B cell (primary cell): ENCODE measurements at regions not wholly inside any gene's neighbourhood (a gene's known extent, or its start where the extent isn't known, plus 50 kb on each side); places are given as distances from the start of the nearest gene placed in this dataset.

Source experiments
- ATAC-seq: fragments of 200-7000 bp; cut with Tn5 transposase; one replicate; pipeline ENCODE4 v1.10.0; 2021; ENCODE audit warnings: low read depth, mild to moderate bottlenecking, moderate number of reproducible peaks, moderate library complexity
- CTCF ChIA-PET: fragments of 350-600 bp; sonication (Branson Sonifier 250); formaldehyde crosslinking; loops from one replicate; lab custom pipeline; 2021; ENCODE audit warnings: antibody characterized with exemption, inconsistent platforms; lab: Charles Lee
- POLR2A ChIA-PET: fragments of 350-600 bp; sonication (Branson Sonifier 250); formaldehyde crosslinking; loops from one replicate; lab custom pipeline; 2021; ENCODE audit warnings: antibody characterized with exemption; lab: Charles Lee
- DNase-seq: peaks from one replicate; pipeline ENCODE4 v3.0.0; 2013
- H2AFZ ChIP-seq: 2 replicates; pipeline ENCODE4 v1.6.1; 2012; ENCODE audit warnings: mild to moderate bottlenecking, low read depth, low read length; ENCODE audit not compliant: insufficient read depth, poor library complexity, severe bottlenecking
- H3K27ac ChIP-seq, 2 donors: 1 replicate in 1 of 2; 2 replicates in 1 of 2; pipeline ENCODE4 v1.5.1; 2012 to 2013; ENCODE audit warnings: low read length in 2 of 2, mild to moderate bottlenecking in 2 of 2, moderate library complexity in 1 of 2
- H3K27me3 ChIP-seq, 4 experiments: fragments of 200-600 bp in 1 of 4; sonication (generic) in 1 of 4; replicated peaks in 1 of 4; 1 replicate in 2 of 4; 2 replicates in 2 of 4; pipeline versions ENCODE4 v1.6.1 to v1.7.0; 2013 to 2016; ENCODE audit warnings: low read length in 3 of 4, mild to moderate bottlenecking in 2 of 4, mixed read lengths in 1 of 4, moderate library complexity in 1 of 4; ENCODE audit not compliant: insufficient read depth in 4 of 4, control insufficient read depth in 3 of 4; ENCODE audit errors: control extremely low read depth in 1 of 4
- H3K36me3 ChIP-seq, 2 experiments: replicated peaks in 1 of 2; 1 replicate in 1 of 2; 2 replicates in 1 of 2; pipeline versions ENCODE4 v1.6.1 to v1.7.1; 2013; ENCODE audit warnings: low read length in 1 of 2; ENCODE audit not compliant: insufficient read depth in 2 of 2, control insufficient read depth in 1 of 2; ENCODE audit errors: control extremely low read depth in 1 of 2, extremely low read depth in 1 of 2
- H3K4me1 ChIP-seq, 2 donors: fragments of 200-600 bp in 1 of 2; sonication (generic) in 1 of 2; 1 replicate in 1 of 2; 2 replicates in 1 of 2; pipeline versions ENCODE4 v1.5.1 to v1.6.1; 2013 to 2017; ENCODE audit warnings: low read length in 2 of 2; ENCODE audit not compliant: control insufficient read depth in 2 of 2, insufficient read depth in 2 of 2
- H3K4me2 ChIP-seq: replicated peaks from 2 replicates; pipeline ENCODE3; 2012; ENCODE audit warnings: mild to moderate bottlenecking, low read depth, low read length; ENCODE audit not compliant: poor library complexity, severe bottlenecking
- H3K4me3 ChIP-seq, 5 experiments: fragments of 200-600 bp in 1 of 5; sonication (generic) in 1 of 5; 1 replicate in 3 of 5; 2 replicates in 2 of 5; pipeline versions ENCODE4 v1.5.1 to v1.7.0; 2011 to 2016; ENCODE audit warnings: low read length in 4 of 5, mild to moderate bottlenecking in 4 of 5, low read depth in 2 of 5, control low read depth in 1 of 5, moderate library complexity in 1 of 5; ENCODE audit not compliant: insufficient read depth in 1 of 5; ENCODE audit errors: control extremely low read depth in 1 of 5, extremely low read depth in 1 of 5
- H3K79me2 ChIP-seq: fragments of 200-600 bp; sonication (generic); one replicate; pipeline ENCODE4 v1.6.0; 2016; ENCODE audit warnings: low read length; ENCODE audit not compliant: control insufficient read depth, insufficient read depth
- H3K9ac ChIP-seq: fragments of 200-600 bp; sonication (generic); 2 replicates; pipeline ENCODE4 v1.6.1; 2017; ENCODE audit warnings: mild to moderate bottlenecking, low read length, moderate library complexity
- H3K9me3 ChIP-seq, 3 donors: one replicate each; pipeline versions ENCODE4 v1.6.1 to v1.7.1; 2013; ENCODE audit warnings: low read length in 2 of 3; ENCODE audit not compliant: control insufficient read depth in 2 of 3, insufficient read depth in 1 of 3; ENCODE audit errors: control extremely low read depth in 1 of 3
- H4K20me1 ChIP-seq: 2 replicates; pipeline ENCODE4 v1.6.0; 2012; ENCODE audit warnings: mild to moderate bottlenecking, low read length; ENCODE audit not compliant: insufficient read depth, control insufficient read depth, poor library complexity, severe bottlenecking
- H3K27ac Mint-ChIP-seq: one replicate; pipeline ENCODE4 v1.8.0; 2021; ENCODE audit warnings: mixed read lengths
- H3K27me3 Mint-ChIP-seq: one replicate; pipeline ENCODE4 v1.8.0; 2021; ENCODE audit warnings: mixed read lengths
- H3K4me1 Mint-ChIP-seq: one replicate; pipeline ENCODE4 v1.8.0; 2021; ENCODE audit warnings: mixed read lengths
- H3K4me3 Mint-ChIP-seq: one replicate; pipeline ENCODE4 v1.8.0; 2021; ENCODE audit warnings: mixed read lengths
- H3K9me3 Mint-ChIP-seq: one replicate; pipeline ENCODE4 v1.8.0; 2022; ENCODE audit warnings: mixed read lengths; ENCODE audit not compliant: insufficient read depth
- EZH2 ChIP-seq: IDR thresholded peaks from 2 replicates; pipeline ENCODE4 v1.6.1; 2012; ENCODE audit warnings: borderline replicate concordance, low read depth, mild to moderate bottlenecking, moderate library complexity, low read length; ENCODE audit not compliant: insufficient read depth, poor library complexity, severe bottlenecking
- WGBS: methylation state at CpG from one replicate; pipeline ENCODE4 v1.1.5; 2013; ENCODE audit warnings: missing lambda C conversion rate; ENCODE audit not compliant: insufficient coverage; 5-methylcytosine and 5-hydroxymethylcytosine counted together
- intact Hi-C: fragments of 100-400 bp; cut with micrococcal nuclease; formaldehyde crosslinking; loops from one replicate; pipeline ENCODE4 v1.10.0; 2022
- TF ChIP-seq, protein P1 (sequence below): fragments of 200-600 bp; IDR thresholded peaks from one replicate; pipeline ENCODE4 v1.8.0; 2022; ENCODE audit warnings: antibody characterized with exemption, mild to moderate bottlenecking

DNA sequence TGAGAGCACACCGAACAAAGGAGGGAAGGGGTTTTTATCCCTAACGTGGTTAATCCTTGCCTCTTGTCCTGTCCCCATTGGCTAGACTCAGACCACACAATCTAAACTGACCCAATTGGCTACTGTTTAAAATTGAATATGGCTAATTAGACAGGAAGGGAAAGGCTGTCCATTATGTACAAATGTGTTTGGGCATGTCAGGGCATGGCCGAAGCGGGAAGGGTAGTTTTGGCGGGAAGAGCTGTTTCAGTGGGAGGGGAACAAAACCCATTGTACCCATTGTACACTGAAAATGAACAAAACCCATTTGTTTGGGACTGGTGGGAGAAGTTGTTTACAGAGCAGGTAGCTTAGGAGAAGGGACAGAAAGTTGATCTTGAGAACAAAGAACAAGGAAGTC lies 330.9 kb upstream of the POU1F1 start:
- TF ChIP-seq, protein P1, sequence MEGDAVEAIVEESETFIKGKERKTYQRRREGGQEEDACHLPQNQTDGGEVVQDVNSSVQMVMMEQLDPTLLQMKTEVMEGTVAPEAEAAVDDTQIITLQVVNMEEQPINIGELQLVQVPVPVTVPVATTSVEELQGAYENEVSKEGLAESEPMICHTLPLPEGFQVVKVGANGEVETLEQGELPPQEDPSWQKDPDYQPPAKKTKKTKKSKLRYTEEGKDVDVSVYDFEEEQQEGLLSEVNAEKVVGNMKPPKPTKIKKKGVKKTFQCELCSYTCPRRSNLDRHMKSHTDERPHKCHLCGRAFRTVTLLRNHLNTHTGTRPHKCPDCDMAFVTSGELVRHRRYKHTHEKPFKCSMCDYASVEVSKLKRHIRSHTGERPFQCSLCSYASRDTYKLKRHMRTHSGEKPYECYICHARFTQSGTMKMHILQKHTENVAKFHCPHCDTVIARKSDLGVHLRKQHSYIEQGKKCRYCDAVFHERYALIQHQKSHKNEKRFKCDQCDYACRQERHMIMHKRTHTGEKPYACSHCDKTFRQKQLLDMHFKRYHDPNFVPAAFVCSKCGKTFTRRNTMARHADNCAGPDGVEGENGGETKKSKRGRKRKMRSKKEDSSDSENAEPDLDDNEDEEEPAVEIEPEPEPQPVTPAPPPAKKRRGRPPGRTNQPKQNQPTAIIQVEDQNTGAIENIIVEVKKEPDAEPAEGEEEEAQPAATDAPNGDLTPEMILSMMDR = no peak
- TF ChIP-seq EZH2 = no peak
- no peak overlapping the region for H3K27ac ChIP-seq
- DNase-seq = no peak
- H3K9ac ChIP-seq = no peak overlapping the region
- H3K79me2 ChIP-seq = no peaks in the 10 kb centered on the region
- no peaks in the 10 kb centered on the region for H3K27me3 ChIP-seq
- peaks cover 9% of the 10 kb centered on the region for H3K9me3 Mint-ChIP-seq
- no peak overlapping the region for H3K4me3 ChIP-seq
- H3K27me3 Mint-ChIP-seq = no peaks in the 10 kb centered on the region
- no peak overlapping the region for H3K27ac Mint-ChIP-seq
- ChIA-PET CTCF (no interaction called here), POLR2A (no interaction called here)
- H3K4me1 Mint-ChIP-seq = no peaks in the 10 kb centered on the region
- no peak overlapping the region for H3K4me2 ChIP-seq
- ATAC-seq = no peak
- no peaks in the 10 kb centered on the region for H4K20me1 ChIP-seq
- intact Hi-C loops = no loop called here
- H2AFZ ChIP-seq = no peak overlapping the region
- no peak overlapping the region for H3K4me3 Mint-ChIP-seq
- H3K9me3 ChIP-seq = peaks cover 0 to 10% (median 2%) of the 10 kb centered on the region in 3 donors
- no peaks in the 10 kb centered on the region for H3K36me3 ChIP-seq
- WGBS = 100% methylated on average over 2 of the region's 5 CpGs
- no peaks in the 10 kb centered on the region for H3K4me1 ChIP-seq

DNA sequence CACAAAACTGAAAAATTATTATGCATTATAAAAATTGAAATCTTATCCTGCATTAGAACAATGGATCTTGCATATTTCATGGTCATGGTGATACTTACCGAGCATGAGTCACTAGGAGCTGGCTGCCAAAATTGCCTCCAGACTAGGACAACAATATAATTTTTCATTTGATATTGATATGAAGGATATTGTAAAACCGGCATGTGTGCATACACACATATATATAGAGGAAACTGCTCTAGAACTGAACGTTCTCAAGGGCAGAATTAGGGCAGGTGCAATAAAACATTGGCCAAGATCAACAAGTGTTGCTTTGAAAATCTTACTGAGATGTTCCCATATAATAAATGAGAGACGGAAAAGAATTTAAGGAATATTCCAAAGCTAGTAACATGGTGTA lies 319.4 kb upstream of the POU1F1 start:
- no peak overlapping the region for H3K27ac Mint-ChIP-seq
- DNase-seq (no peak), ATAC-seq (no peak)
- no peaks in the 10 kb centered on the region for H3K27me3 Mint-ChIP-seq
- CTCF ChIA-PET = no interaction called here
- no peak overlapping the region for H3K9ac ChIP-seq
- no peaks in the 10 kb centered on the region for H3K4me1 Mint-ChIP-seq
- intact Hi-C loops = no loop called here
- TF ChIP-seq, protein P1 = no peak
- TF ChIP-seq EZH2 = no peak
- H3K4me3 Mint-ChIP-seq = no peak overlapping the region
- no peak overlapping the region for H3K27ac ChIP-seq
- H3K9me3 ChIP-seq = peaks cover 0 to 7% (median 5%) of the 10 kb centered on the region in 3 donors
- H3K79me2 ChIP-seq = no peaks in the 10 kb centered on the region
- POLR2A ChIA-PET = no interaction called here
- no peaks in the 10 kb centered on the region for H3K4me1 ChIP-seq
- WGBS = no CpG with 5 or more reads among the region's 4 CpGs
- H3K9me3 Mint-ChIP-seq = peaks cover 5% of the 10 kb centered on the region
- no peaks in the 10 kb centered on the region for H3K36me3 ChIP-seq
- no peaks in the 10 kb centered on the region for H3K27me3 ChIP-seq
- H4K20me1 ChIP-seq = no peaks in the 10 kb centered on the region
- no peak overlapping the region for H3K4me2 ChIP-seq
- no peak overlapping the region for H3K4me3 ChIP-seq
- H2AFZ ChIP-seq = no peak overlapping the region
